ENCODE measurements at regions not wholly inside any gene's neighbourhood (a gene's known extent, or its start where the extent isn't known, plus 50 kb on each side); places are given as distances from the start of the nearest gene placed in this dataset.

- no TSS peak for BruUV-seq (replicated peaks)
- Histone ChIP-seq H3K4me3 (ENCODE audit: low read depth, low read length, poor library complexity, severe bottlenecking) (no peak overlapping the region), H3K4me1 (ENCODE audit: insufficient read depth, low read length, poor library complexity, severe bottlenecking) (no peaks in the 10 kb centered on the region), H3K27me3 (replicated peaks; ENCODE audit: insufficient read depth, low read depth, low read length, poor library complexity) (peaks cover 27% of the 10 kb centered on the region), H3K9me3 (ENCODE audit: low read depth, low read length, poor library complexity, severe bottlenecking) (no peaks in the 10 kb centered on the region), H3K36me3 (ENCODE audit: insufficient read depth, low read length, poor library complexity, severe bottlenecking) (no peaks in the 10 kb centered on the region), H3K27ac (ENCODE audit: low read depth, low read length, poor library complexity, severe bottlenecking) (no peak overlapping the region)
- ChIA-PET POLR2A (ENCODE audit: low non-redundant PET) (no interaction called here), CTCF (no interaction called here)
- TF ChIP-seq EZH2 (IDR thresholded peaks at IDR 0.05; ENCODE audit: borderline replicate concordance, low read depth, low read length, poor library complexity, severe bottlenecking) (no peak), CTCF (conservative IDR thresholded peaks at IDR 0.05; ENCODE audit: low read depth, low read length) (no peak)
- intact Hi-C loops (cut with micrococcal nuclease; ENCODE audit: unreplicated experiment), result no loop called here
- no peak for DNase-seq (ENCODE audit: low spot score)
Measured at GRCh38 chr5:5623397-5623796, 200.9 kb downstream of the ICE1 start.

- Histone ChIP-seq H3K27me3 (replicated peaks; ENCODE audit: insufficient read depth, low read depth, low read length, poor library complexity) (peaks cover 29% of the 10 kb centered on the region), H3K9me3 (ENCODE audit: low read depth, low read length, poor library complexity, severe bottlenecking) (no peaks in the 10 kb centered on the region), H3K36me3 (ENCODE audit: insufficient read depth, low read length, poor library complexity, severe bottlenecking) (no peaks in the 10 kb centered on the region), H3K27ac (ENCODE audit: low read depth, low read length, poor library complexity, severe bottlenecking) (no peak overlapping the region), H3K4me3 (ENCODE audit: low read depth, low read length, poor library complexity, severe bottlenecking) (no peak overlapping the region), H3K4me1 (ENCODE audit: insufficient read depth, low read length, poor library complexity, severe bottlenecking) (no peaks in the 10 kb centered on the region)
- ChIA-PET CTCF (no interaction called here), POLR2A (ENCODE audit: low non-redundant PET) (no interaction called here)
- no TSS peak for BruUV-seq (replicated peaks)
- TF ChIP-seq CTCF (conservative IDR thresholded peaks at IDR 0.05; ENCODE audit: low read depth, low read length), result no peak
- DNase-seq (ENCODE audit: low spot score), result no peak
- intact Hi-C loops (cut with micrococcal nuclease; ENCODE audit: unreplicated experiment), result no loop called here
Measured at GRCh38 chr5:5622806-5623205, 200.3 kb downstream of the ICE1 start.

GRCh38 chr5:5619546-5619945, 197.1 kb downstream of the ICE1 start:
- DNase-seq (ENCODE audit: low spot score), result no peak
- TF ChIP-seq CTCF (conservative IDR thresholded peaks at IDR 0.05; ENCODE audit: low read depth, low read length) (no peak), EZH2 (IDR thresholded peaks at IDR 0.05; ENCODE audit: borderline replicate concordance, low read depth, low read length, poor library complexity, severe bottlenecking) (no peak)
- no TSS peak for BruUV-seq (replicated peaks)
- ChIA-PET POLR2A (ENCODE audit: low non-redundant PET) (no interaction called here), CTCF (no interaction called here)
- intact Hi-C loops (cut with micrococcal nuclease; ENCODE audit: unreplicated experiment), result no loop called here
- Histone ChIP-seq H3K36me3 (ENCODE audit: insufficient read depth, low read length, poor library complexity, severe bottlenecking) (no peaks in the 10 kb centered on the region), H3K27ac (ENCODE audit: low read depth, low read length, poor library complexity, severe bottlenecking) (no peak overlapping the region), H3K4me1 (ENCODE audit: insufficient read depth, low read length, poor library complexity, severe bottlenecking) (no peaks in the 10 kb centered on the region), H3K4me3 (ENCODE audit: low read depth, low read length, poor library complexity, severe bottlenecking) (no peak overlapping the region), H3K27me3 (replicated peaks; ENCODE audit: insufficient read depth, low read depth, low read length, poor library complexity) (peaks cover 45% of the 10 kb centered on the region), H3K9me3 (ENCODE audit: low read depth, low read length, poor library complexity, severe bottlenecking) (no peaks in the 10 kb centered on the region)
